GM18868 (cell line): ENCODE measurements at regions not wholly inside any gene's neighbourhood (a gene's known extent, or its start where the extent isn't known, plus 50 kb on each side); places are given as distances from the start of the nearest gene placed in this dataset.
"Not testable (repeated sequence)": the region's sequence is repeated elsewhere in the genome, so short reads cannot be mapped to it uniquely, and the experiment has no call there.

Experiments used
- ATAC-seq: cut with Tn5 transposase; IDR thresholded peaks from one replicate; pipeline ENCODE4 v1.9.1; 2021; ENCODE audit warnings: mild to moderate bottlenecking, moderate library complexity; ENCODE audit not compliant: unreplicated experiment

DNA sequence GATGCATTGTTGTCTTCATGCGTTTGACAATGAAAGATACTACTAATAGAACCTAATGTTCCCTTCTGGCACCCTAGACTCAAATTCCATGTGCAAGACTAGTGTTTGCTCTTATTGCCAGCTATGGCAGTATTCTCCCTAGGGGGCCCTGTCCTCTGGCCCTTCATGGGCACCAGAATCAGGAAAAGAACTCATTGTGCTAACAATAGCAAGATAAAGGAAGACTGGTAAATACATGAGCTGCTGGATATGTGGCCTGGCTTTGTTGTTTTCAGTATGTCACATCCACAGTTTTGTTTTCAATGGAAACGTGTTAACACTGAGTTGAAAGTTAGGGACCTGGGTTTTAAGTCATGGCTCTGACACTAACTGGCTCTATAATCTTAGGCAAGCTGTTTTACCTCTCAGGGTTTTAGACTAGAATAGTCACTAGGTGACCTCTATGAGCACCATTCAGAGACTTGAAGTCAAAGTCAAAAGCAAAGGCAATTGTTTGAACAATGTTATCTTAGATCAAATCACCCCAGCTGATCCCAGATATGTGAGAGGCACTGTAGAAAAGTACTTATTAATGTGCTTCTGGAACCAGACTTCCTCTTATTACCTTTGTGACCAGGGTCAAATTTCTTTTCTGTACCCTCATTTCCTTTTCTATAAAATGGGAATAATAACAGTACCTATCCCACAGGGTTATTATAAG is 253.7 kb upstream of the DIAPH2 start:
- no peak for ATAC-seq

DNA sequence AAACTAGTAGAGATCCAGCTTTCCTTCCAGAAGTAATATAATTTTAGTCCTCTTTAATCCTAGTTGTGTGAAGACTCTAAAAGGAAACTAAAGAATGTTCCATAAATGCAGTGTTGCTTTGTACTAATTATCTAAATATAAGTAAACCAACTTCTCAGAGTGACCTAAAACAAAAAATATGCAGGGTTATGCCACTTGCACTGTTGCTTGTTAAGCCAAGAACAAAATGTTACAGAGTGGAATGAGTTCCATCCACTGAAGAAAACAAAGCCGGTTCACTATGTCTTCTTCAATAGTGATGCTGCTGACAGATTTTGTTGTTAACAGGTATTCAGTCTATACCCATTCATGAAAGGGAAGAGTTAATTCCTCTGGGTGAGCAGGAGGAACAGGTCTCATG is 252.0 kb upstream of the DIAPH2 start:
- ATAC-seq = no peak

DNA sequence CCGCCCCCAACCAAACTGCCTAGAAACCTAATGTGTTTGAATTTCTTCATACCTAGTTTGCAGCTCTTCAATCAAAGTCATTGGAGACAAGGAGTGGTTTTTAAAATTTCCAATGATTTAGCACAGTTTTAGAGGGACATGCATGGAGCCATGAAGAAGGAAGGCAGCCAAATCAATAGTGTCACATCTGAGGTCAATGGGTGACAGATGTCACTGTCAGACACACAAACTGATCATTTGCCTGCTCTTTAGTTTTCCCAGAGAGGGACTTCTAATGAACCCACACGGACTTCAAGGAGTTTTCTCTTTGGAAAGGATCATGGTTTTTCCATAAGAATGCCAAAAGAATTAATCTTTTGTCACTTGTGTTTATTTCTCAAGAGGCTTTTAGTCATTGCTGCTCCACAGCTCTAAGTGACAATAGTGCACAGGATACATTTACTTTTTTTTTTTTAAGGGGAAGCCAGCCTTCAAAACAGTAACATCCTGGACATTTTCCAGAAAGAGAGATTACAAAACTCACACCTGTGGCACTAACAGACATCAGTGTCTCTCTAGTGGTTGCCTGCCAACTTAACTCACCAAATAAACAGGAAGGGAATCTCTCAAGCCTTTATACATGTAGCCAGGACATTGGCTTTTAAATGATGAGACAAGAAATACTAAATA is 251.1 kb upstream of the DIAPH2 start:
- no peak for ATAC-seq

DNA sequence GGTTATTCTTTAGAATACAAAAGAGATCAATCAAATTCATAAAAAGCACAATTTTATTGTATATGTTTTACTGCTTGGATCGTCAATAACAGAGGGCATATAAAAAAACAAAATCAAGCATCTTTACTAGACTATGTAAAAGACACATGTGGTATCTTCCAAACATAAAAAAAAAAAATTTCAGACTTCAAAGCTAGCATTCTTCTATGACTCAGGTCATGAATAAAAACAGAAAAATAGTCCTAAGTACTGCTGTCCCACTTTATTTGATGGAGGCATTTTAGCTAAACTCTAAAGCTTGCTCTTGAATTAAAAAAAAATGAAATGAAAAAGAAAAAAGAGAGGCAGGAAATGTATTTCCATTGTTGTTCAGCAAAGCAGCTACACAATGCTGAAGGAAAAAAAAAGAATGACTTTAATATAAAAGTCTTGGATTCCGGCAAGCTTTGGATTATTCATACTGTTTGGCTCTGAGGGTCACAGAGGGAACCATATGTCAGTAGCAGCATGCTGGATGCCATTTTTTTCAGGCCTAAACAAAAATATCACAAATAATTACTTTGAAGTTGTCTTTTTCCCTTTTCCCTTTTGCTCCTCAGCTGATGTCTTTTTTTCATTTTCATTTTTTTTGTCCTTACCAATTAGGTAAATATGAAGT is 249.1 kb upstream of the DIAPH2 start:
- no peak for ATAC-seq

DNA sequence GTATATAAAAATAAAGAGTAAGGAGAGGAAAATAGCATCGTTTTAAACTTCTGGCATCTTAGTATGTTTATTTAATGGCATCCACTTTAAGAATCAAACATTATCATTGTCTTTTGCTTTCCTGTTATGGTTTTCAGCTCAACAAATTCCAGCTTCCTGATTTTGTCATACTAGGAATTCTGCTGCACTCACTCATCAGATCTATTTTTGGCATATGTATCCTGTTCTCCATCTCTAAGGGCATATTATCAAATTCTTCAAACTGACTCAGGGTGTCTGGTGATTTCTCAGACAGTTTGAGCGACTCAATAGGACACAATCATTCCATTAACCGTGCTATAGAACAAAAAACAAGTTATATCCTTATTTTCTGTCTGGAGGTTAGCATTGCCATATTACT is 248.5 kb upstream of the DIAPH2 start:
- no peak for ATAC-seq

DNA sequence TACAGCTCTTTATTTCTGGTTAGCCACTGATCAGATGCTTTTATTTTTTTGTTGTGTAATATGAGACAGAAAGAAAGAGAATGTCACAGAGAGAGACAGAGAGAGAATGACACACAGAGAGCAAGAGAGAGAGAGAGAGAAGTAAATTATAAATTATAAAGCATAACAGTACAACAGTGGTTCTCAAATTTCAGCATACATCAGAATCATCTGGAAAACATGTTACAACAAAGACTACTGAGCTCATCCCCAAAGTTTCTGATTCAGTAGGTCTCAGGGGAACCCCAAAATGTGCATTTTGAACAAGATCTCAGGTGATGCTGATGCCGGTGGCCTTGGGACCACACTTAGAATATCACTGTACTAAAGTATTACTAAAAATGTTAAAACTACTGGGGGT is 245.8 kb upstream of the DIAPH2 start:
- no peak for ATAC-seq

DNA sequence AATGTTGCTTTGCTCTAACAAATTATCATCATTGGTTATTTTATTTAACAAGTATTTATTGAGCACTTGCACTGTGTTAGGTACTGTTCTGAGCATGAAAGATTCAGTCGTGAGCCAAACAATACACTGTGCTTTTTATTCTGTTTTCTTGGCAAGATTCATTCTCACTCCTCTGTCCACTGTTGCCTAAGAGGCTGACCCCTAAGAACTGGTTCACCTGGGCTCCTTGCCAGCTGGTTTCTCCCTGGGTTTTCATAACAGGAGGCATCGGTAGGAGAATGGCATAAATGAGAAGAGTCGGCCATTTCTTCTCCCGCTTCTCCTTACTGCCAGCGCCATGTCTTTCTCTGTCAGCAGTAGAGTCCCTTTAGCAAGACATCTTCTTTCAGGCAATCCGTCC is 243.7 kb upstream of the DIAPH2 start:
- ATAC-seq = no peak

DNA sequence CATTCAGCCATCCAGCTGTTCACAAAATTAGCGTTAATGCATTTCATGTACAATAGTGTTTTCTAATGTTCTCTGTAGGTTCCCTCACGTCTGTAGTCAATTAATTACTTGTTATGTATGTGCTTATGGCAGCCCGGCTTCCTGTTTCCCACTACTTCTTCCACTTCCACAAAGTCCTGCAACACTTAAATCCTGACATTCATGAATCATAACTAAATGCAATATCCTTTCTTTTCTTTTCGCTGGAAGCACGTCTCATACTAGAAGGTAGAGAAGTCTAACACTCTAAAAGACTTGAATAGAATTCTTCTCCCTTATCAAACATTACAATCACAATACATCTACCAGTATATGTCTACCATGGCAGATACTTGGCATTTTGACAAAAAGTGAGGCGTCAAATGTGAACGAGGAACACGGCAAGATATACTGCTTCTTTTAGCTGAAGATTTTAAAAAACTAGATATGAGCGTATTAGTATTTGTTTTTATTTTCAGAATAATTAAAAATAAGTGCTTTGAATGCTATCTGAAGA is 239.0 kb upstream of the DIAPH2 start:
- ATAC-seq = no peak

DNA sequence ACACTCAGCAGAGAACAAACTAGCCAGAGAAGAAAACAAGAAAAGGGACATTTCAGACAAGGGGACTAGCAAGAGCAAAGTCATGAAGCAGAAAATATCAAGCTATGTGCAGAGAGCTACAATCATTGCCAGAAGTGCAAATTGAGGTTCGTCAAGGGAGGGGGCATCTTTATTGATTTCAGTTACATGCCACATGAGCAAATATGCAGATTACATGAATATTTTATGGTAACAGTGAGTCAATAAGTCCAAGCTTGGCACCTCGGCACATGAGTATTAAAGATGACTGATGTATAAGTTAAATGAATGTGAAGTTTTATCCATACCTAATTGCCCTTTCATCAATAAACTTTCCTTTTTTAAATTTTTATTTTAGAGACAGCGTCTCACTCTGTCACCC is 238.1 kb upstream of the DIAPH2 start:
- ATAC-seq = no peak

DNA sequence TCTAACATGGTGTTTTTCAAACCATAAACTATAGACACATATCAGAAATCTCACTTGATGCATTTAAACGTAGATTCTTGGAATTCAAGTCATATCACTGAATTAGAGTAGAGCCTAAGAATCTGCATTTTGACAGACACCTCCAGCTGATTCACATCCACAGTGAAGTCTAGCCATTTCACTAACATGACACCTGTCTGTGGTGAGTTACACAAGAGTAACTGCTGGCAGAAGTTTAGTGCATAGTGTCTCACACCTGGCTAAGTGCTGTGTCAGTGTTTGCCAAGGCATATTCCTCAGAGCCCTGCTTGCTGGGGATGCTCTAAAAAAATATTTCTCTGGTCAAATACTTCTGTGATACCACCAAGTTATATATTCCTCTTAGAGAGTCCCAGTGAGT is 237.5 kb upstream of the DIAPH2 start:
- ATAC-seq = no peak

DNA sequence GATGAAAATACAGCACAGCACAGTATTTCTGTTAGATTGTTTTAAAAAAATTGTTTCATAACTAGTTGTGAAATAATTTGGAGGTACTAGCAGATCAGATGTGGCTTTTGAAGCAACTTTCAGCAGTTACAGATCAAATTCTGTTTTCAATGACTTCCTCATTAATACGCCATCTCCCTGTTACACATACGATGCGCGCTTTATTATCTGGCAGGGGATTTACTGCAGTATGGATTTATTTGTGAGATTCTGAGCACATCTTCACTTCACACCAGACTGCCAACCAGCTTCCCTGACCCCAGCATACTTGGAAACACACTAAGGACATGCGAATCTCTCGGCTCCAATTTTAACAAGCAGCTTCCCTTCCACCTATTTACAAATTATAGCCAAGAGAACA is 235.5 kb upstream of the DIAPH2 start:
- ATAC-seq = no peak

DNA sequence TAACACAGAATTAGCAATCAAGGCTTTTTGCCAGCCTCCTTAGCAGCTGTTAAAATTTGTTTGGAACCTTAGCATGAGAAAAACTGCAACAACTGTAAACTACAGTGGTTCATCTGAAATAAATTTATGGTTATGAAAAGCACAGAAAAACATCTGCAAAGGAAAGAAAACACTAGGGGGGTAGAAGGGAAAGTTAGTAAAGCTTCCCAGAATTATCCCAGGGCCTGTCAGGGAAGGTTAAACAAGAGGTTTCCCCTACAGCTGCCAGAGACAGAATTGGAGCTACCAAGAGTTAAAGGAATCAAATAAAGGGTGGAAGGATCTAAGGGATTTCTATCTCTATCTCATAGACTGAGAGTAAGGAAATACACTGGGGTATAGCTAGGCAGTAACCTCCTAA is 234.7 kb upstream of the DIAPH2 start:
- no peak for ATAC-seq

DNA sequence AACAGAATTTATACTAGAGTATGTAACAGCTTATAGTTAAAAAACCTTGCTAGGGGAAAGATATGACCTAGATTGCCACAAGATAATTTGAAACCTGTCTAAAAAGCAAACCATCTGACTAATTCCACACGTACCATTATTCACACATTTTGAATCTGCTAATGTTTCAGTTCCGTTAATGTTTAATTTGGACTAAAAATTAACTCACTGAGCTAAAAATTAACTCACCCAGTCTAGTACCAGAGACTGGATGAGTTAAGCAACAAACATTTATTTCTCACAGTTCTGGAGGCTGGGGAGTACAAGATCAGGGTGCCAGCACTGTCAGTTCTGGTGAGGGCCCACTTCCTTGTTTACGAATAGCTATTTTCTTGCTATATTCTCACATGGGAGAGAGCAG is 231.5 kb upstream of the DIAPH2 start:
- peak; percentile 91 for ATAC-seq

DNA sequence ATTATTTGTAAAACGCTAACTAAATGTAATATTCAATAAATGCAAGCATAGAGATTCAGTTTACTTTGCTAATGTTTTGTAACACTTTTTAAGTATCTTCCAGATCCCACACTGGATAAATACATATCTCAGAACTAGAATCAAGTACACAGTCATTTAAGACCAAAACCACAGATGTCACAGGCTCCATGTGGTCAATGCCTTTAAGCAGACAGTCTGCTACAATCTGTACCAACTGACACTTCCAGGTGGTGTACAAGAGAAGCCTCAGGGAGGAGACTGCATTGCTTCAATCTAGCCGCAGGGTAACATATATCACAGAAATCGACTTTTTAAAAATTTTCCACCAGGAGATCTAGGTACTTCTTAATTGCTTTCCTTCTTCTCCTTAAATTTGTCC is 229.6 kb upstream of the DIAPH2 start:
- peak; percentile 31 for ATAC-seq

DNA sequence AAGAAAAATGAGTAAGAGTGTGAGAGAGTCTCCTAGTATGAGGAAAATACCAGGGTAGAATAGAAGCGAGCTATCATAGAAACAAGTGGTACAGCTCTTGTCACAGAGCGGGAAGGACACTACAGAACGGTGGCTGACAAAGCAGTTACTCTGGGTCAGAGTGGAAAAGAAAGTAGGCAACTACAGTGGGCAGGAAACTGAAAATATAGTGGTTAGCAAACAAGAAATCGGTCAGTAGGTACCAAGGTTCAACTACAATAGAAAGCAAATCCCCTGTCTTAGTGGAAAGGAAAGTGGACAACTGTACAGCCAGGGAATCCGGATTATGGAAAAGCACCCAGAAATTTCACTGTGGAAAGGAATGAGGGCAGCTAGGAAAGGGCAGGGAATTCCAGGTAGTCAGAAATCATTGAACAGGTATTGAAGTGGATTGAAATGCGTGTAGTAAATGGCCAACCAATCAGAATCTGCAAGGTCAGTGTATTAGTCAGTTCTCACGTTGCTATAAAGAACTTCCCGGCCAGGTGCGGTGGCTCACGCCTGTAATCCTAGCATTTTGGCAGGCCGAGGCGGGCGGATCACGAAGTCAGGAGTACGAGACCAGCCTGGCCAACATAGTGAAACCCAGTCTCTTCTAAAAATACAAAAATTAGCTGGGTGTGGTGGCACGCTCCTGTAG is 219.6 kb upstream of the DIAPH2 start:
- no peak for ATAC-seq

DNA sequence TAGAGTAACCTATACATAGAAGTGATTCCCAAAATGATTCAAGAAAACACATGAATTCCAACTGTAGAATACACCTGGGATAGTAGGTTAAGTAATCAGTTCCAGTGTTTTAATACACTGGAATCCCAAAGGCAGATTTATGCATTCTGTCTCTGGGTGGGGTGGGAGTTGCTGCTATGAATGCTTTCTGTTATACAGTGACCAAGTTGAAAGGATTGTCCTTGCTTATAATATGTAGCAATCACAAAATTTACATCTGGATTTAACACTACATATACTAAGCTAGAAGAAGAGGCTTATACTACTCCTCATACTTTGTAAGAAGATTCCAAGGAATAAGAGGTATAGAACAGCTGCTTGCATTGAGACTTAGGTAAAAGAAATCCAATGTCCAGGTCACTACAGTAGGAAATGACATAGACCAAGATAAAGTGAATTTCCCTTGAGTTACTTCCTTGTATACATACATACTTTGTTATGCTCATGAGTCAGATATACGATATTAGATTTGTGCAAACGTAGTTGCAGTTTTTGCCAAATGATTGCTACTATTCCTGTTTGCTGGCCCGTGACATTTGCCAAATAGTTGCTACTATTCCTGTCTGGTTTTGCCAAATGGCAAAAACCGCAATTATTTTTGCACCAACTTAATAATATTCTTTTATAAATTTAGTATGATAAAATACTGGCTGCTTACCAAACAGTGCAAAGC is 210.5 kb upstream of the DIAPH2 start:
- no peak for ATAC-seq

DNA sequence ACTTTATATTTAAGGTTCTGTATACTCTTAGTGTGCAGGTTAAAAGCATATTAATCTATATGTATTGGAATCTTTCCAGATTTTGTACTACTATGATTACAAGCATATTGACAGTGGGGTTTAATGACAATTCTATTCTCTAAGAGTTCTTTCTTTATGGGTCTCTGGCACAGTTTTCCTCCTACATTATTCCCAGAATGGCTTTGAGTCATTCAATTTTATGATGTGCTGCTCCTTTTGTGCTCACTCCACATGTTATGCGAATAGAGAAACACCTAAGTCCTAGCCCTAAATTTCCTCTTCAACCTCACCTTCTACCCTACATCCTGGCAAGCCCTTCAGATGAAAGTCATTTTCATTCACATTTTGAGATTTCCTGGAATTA is 209.9 kb upstream of the DIAPH2 start:
- ATAC-seq = no peak

DNA sequence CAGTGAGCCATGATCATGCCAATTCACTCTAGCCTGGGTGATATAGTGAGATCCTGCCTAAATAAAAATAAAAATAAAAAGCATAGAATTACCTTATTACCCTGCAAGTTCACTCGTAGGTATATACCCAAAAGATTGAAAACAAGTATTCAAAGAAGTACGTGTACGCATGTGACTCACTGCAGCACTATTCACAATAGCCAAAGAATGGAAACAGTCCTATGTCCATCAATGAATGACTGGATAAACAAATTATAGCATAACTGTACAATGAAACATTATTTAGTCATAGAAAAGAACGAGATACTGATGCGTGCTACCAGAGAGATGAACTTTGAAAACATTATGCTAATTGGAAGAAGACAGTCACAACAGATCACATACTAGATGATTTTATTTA is 204.6 kb upstream of the DIAPH2 start:
- no peak for ATAC-seq

DNA sequence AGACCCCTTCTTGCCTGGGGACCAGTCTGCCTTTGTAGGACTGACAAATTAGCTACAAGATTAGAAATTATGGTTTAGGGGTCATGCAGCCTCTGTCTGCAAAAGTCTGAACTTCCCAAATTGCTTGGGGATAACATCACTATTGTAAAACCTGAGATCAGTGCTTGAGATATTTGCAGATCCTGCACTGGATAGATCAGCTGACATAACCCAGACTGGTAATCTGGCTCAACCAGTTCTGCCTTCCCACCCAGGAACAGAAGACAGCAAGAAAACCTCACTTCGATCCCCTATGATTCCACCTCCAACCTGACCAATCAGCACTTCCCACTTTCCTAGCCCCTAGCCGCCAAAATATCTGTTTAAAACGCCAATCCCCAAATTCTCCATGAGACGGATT is 202.8 kb upstream of the DIAPH2 start:
- ATAC-seq = no peak

DNA sequence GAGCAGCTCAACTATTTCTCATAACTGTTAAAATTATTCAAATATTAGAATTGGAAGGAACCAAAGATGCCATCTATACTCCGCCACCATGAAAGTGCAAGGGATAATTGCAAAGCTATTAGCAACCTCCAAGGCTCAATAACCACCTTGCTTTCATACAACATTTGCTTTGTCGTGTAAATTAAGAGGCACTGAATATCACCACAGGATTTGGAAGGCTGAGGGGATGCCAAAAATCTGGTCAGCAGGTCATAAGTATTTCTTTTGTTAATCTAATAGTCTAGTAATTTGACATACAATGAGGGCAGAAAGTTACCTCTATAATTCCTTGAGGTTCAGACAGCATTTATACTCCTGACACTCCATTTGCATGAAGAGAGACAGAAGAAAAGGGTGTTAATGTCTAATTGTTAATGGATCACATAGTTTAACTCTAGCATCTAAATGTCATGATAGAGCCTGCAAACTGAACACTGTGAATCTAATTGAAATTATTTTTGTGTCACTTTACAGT is 200.9 kb upstream of the DIAPH2 start:
- ATAC-seq = no peak

DNA sequence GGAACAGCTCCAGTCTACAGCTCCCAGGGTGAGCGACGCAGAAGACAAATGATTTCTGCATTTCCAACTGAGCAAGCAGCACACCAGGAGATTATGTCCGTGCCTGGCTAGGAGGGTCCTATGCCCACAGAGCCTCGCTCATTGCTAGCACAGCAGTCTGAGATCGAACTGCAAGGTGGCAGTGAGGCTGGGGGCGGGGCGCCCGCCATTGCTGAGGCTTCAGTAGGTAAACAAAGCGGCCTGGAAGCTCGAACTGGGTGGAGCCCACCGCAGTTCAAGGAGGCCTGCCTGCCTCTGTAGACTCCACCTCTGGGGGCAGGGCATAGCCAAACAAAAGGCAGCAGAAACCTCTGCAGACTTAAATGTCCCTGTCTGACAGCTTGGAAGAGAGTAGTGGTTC is 198.0 kb upstream of the DIAPH2 start:
- ATAC-seq = not testable (repeated sequence)
